ENCODE measurements at regions not wholly inside any gene's neighbourhood (a gene's known extent, or its start where the extent isn't known, plus 50 kb on each side); places are given as distances from the start of the nearest gene placed in this dataset.

- no peak for DNase-seq (ENCODE audit: low read depth)
Observed at GRCh38 chr4:180657881-180658280, 1585.3 kb upstream of the TENM3 start.

DNA sequence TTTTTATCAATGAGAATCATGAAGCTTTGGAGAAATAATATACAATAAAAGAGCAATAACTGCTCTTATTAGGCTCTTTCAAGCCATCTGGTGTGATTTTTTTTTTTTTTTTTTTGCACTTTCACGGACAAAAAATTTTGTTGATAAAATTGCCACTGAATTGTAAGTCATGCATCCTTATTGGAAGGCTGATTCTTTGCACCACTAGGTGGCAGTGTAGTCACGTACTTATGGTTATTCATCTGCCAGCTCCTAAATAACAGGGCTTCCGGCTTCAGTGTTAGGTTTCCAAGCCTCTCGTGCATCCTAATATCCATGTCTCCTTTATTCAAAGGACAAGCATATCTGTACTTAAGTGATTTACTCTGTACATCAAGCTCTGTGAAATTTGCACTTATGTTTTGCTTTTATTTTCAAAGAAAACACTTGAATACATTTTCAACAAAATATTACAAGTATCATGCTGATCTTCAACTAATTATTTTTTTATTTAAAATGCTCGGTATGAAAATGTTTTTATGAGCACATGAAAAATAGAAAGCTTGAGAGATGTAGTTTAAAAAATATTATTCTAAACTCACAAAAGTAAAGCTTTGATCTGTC lies 1578.3 kb upstream of the TENM3 start:
- peak; percentile 64 for DNase-seq (ENCODE audit: low read depth)

GRCh38 chr4:180665481-180665880 lies 1577.7 kb upstream of the TENM3 start:
- no peak for DNase-seq (ENCODE audit: low read depth)

DNA sequence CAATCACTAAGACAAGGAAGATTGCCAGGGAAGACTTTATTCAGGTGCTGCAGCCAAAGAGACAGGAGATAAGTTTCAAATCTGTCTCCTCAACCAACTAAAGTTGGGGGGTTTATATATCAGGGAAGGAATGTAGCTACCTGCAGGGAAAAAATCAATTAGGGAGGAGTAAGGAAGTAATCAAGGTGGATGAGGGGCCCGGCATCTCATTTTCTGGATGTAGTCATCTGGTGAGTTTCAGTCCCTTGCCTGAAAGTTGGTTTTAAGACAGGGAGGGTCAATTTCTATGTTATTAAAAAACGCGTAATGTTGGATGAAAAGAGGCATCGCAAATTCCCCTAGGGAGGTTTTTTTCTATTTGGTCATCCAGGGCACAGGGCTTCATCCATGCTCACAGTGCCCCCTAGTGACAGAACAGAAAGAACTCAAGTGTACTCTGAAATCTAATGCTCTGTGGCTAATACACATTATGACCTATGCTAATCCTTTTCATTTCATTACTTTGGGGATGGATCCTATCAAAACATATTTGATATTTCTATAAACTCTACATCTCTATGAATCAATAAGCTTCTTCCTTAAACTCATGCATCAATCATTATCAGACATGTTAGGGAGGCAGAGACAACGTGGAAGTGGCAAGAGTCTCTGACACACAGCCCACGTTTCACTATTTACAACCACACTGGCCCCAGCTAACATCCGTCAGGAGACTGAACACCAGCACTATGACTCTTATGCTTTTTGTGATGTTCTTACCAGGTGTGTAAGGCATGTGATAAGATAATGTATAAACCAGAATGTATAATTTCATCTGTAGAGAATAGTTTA lies 1577.0 kb upstream of the TENM3 start:
- peak; percentile 33 for DNase-seq (ENCODE audit: low read depth)

- no peak for DNase-seq (ENCODE audit: low read depth)
Observed at GRCh38 chr4:180668732-180669131, 1574.5 kb upstream of the TENM3 start.

DNA sequence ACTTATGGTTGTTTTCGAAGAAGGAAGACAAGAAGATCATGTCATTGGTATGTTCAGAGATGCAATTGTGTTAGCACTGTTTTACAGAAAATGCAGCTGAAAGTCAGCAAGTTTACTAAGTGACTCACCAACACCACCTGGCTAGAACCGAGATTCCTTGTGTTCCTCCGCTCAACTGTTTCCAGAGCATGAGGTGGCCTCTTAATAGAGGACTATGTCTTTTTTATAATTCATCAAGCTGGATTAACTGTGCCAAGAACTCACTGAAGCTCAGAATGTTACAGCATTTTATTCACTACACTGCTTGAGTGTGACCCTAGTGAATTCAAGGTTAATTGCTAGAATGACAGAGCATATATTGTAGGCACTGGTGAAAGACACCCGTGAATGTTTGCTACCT lies 1573.5 kb upstream of the TENM3 start:
- DNase-seq (ENCODE audit: low read depth) = no peak

DNA sequence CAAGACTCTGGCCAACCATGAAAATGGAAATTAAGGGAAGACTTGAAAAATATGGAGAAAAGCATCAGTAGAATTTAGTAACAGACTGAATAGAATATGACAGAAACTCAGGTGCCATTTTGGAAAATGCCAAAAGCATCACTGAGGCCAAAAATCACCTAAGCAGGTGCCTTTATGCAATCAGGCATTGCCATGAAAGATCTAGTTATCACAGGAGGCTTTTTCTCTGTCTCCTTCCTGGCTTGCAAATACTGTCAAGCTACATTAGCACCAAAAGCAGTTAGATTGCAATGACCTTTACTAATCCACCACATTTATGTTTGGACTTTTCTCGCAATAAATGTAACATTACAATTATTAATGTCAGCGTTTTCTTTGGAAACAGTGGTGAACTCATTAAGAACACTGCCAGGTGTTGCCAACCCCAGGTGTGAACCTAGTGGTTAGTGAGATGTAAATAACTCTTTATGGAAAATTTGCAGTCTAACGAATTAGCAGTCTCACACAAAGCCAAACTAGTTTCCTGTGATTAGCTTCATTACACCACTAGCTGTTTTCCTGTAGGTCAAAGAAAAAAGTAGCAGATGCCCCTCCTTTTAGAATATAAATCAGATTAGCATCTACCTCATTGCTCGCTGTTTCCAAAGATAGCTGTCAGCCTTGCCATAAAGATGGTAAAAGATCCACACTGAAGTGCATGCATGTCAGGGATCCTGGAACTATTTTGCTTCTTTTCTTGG lies 1568.4 kb upstream of the TENM3 start:
- no peak for DNase-seq (ENCODE audit: low read depth)

DNA sequence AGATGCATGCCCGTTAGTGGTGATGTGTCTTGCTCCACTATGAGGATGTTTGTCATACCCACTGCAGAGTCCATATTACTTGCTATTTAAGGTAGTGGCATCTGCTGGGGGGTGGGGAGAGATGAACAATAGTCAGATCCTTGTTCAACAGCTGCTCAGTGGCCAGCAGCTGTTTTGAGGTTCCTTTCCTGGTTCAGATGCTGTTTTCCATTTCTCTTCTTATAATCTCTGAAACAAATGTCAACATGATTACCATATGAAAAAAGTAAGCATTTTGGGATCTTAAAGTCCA lies 1567.9 kb upstream of the TENM3 start:
- no peak for DNase-seq (ENCODE audit: low read depth)

- DNase-seq (ENCODE audit: low read depth) = no peak
Observed at GRCh38 chr4:180680305-180680704, 1562.9 kb upstream of the TENM3 start.

- no peak for DNase-seq (ENCODE audit: low read depth)
Observed at GRCh38 chr4:180682776-180683175, 1560.4 kb upstream of the TENM3 start.

- DNase-seq (ENCODE audit: low read depth) = no peak
Observed at GRCh38 chr4:180683186-180683585, 1560.0 kb upstream of the TENM3 start.

DNA sequence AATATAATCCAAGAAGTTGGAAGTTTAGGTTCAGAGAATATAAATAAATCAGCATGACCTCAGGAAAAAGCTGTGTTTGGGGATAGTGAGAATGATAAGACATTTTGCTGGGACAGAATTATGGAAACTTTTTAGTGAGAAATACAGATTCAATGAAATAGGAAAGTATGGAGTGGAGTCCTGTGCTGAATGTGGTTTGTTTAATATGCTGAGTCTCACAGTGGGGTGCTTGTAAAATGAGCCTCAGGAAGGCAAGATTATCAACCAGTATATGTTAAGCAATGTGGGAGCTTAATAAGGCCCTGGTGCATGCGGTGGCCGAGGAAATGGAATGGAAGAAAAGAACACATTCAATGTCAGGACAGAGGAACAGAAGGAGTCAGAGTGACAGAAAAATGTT lies 1554.7 kb upstream of the TENM3 start:
- DNase-seq (ENCODE audit: low read depth) = no peak

DNA sequence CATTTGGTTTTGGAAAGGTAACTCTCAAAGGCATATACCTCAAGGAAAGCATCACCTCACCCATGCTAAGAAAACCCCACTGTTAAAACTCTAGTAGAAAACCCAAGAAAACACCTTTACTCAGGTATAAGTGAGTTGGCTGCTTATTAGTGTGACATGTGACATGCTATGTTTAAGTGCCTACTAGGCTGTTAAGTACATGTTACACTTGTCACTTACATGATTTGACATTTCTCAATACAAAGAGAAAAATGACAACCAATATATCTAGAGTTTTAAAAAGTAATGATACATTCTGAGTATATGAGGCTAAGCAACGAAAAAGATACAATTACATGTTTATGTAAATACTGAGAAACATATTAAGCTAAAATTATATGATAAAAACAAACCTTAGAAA lies 1548.3 kb upstream of the TENM3 start:
- no peak for DNase-seq (ENCODE audit: low read depth)

GRCh38 chr4:180695851-180696250 lies 1547.4 kb upstream of the TENM3 start:
- peak; percentile 76 for DNase-seq (ENCODE audit: low read depth)

DNA sequence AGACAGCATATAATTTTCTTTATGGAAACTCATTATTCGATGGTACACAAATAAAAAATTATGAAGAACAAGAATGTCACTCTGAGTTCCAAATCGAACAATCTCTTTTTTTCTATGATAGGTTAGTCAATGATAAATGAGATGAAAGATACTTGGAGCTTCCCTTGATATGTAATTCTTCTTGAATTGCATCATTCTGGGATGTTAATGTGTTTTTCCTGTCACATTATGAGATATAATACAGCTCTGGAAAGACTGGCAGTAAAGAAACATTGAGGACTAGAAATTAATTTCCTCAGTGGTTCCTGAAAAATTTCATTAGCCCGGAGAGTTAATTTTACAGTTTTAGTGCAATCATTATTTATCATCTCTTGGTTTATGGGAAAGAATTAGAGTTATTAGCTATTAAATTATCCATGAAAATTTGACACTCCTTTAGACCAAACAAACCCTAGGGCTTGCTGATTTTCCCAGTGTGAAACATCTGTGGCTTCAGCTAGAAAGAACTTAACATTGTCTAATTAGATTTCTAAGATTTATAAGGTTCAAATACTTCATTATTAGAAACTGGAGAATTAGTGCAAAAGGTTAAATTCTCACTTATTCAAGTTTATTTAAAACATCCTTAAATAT lies 1546.6 kb upstream of the TENM3 start:
- no peak for DNase-seq (ENCODE audit: low read depth)

DNA sequence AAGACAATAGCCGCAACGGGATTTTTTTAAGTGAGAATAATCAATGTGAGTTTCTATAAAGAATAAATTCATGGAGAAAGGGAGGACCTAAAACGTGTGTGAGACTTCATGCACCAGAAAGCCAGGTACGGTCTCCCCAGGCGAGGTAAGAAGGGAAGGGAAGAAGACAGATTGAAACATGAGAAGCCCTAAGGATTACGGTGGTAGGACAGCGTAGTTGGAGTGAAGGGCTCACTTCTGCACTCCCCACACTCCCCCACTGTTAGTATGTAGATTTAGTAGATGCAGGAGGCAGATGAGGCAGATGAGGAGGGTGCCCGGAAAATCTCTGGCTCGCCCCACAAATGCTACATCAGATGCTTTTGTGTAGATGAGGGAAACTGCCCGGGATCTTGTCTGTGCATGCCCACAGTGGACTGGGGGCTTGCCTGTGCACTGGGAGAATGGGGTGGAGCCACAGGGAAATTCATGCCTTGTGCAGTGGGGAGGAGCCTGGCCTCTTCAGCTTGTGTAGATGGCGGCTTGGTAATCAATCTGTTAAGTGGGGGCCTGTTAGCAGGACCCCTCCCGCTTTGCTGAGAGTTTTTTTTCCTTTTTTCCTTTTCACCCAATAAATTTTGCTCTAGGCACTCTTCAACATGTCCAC lies 1544.5 kb upstream of the TENM3 start:
- DNase-seq (ENCODE audit: low read depth) = no peak

DNA sequence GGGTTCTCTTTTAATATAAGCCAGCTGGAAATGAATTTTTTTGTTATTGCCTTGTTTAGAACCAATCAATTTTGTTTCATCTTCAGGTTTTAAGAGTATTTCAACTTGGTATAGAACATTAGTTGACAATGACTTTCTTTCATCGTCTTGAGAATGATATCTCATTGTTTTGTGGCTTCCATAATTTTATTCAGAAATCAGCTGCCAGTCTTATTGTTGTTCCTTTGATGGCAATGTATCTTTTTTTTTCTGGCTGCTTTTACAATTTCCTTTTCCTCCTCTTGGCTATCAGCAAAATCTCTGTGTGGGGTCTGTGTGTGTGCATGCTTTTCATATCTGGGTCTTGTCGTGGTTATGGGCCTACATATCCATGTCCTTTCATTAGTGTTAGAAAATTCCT lies 1536.4 kb upstream of the TENM3 start:
- DNase-seq (ENCODE audit: low read depth) = no peak

- DNase-seq (ENCODE audit: low read depth) = no peak
Observed at GRCh38 chr4:180710628-180711337, 1532.4 kb upstream of the TENM3 start.

DNA sequence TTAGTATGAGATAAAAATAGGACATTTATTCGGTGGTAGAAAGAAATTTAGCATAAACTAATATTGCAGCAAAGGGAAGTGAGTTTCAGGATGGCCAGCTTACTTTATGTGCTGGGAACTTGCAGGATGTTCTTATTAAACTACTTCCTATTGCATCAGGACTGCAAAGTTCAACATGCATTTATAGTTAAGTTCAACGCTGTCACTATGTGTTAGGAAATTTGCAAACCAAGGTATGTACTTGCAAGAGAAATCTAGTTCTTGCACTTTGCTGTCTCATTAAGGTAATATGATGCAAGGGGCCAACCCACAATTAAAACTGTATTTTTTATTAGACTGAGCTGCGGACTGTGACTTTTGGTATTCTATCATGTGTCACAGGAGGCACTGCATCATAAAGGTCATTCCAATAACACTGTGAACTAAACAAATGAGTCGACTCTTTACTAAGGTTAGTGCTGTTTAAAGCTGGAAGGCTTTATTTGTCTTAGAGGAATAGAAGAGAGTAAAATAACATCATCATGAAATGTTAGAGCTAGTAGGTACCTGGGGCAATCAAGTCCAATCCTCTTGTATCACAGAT lies 1525.7 kb upstream of the TENM3 start:
- no peak for DNase-seq (ENCODE audit: low read depth)

- no peak for DNase-seq (ENCODE audit: low read depth)
Observed at GRCh38 chr4:180721356-180721755, 1521.8 kb upstream of the TENM3 start.

- DNase-seq (ENCODE audit: low read depth) = no peak
Observed at GRCh38 chr4:180726611-180727010, 1516.6 kb upstream of the TENM3 start.

All from HS-5 (cell line).